Endothelial cell (in vitro differentiated cells): ENCODE measurements at regions not wholly inside any gene's neighbourhood (a gene's known extent, or its start where the extent isn't known, plus 50 kb on each side); places are given as distances from the start of the nearest gene placed in this dataset.

Source experiments
- DNase-seq: peaks from one replicate; pipeline ENCODE4 v3.0.0; 2021; ENCODE audit warnings: low spot score
- H3K27ac Mint-ChIP-seq: one replicate; pipeline ENCODE4 v1.8.0; 2021; ENCODE audit warnings: mixed read lengths, inconsistent platforms; ENCODE audit not compliant: unreplicated experiment
- H3K27me3 Mint-ChIP-seq: one replicate; pipeline ENCODE4 v1.8.0; 2021; ENCODE audit warnings: mild to moderate bottlenecking, moderate library complexity, mixed read lengths, inconsistent platforms; ENCODE audit not compliant: unreplicated experiment
- H3K36me3 Mint-ChIP-seq: one replicate; pipeline ENCODE4 v1.8.0; 2021; ENCODE audit warnings: mild to moderate bottlenecking, low read depth, mixed read lengths, inconsistent platforms; ENCODE audit not compliant: unreplicated experiment
- H3K4me1 Mint-ChIP-seq: one replicate; pipeline ENCODE4 v1.8.0; 2021; ENCODE audit warnings: mild to moderate bottlenecking, mixed read lengths, inconsistent platforms; ENCODE audit not compliant: unreplicated experiment
- H3K4me3 Mint-ChIP-seq: one replicate; pipeline ENCODE4 v1.8.0; 2021; ENCODE audit warnings: mild to moderate bottlenecking, mixed read lengths, inconsistent platforms; ENCODE audit not compliant: unreplicated experiment
- H3K9me3 Mint-ChIP-seq: one replicate; pipeline ENCODE4 v1.8.0; 2021; ENCODE audit warnings: mixed read lengths, inconsistent platforms; ENCODE audit not compliant: unreplicated experiment
- TF ChIP-seq, protein P1 (sequence below): fragments of 200-600 bp; sonication (generic); IDR thresholded peaks from one replicate; pipeline ENCODE4 v1.5.0; 2021; ENCODE audit warnings: antibody characterized with exemption; ENCODE audit not compliant: unreplicated experiment

DNA sequence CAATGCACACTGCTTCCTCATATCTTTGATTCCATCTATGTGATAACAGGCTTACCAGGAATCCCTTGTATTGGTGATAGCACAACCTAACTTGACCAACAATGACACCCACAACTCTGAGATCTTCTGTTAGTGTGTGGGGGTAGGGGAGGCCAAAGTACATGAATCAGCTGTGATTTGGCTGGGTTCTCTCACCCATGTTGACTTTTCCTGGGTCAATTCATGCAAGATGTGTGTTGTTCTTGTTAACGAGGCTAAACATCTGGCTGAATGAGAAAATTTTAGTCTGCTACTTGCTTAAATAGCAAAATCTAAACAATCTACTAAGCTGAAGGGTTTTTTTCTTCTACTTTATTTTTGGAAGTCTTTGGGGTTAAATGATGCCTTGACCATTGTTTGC, 341.2 kb upstream of the SLC14A2 start:
- H3K4me1 Mint-ChIP-seq = peaks cover 22% of the 10 kb centered on the region
- H3K27ac Mint-ChIP-seq = no peak overlapping the region
- no peak for DNase-seq
- H3K9me3 Mint-ChIP-seq = no peaks in the 10 kb centered on the region
- H3K36me3 Mint-ChIP-seq = peaks cover 3% of the 10 kb centered on the region
- TF ChIP-seq, protein P1, sequence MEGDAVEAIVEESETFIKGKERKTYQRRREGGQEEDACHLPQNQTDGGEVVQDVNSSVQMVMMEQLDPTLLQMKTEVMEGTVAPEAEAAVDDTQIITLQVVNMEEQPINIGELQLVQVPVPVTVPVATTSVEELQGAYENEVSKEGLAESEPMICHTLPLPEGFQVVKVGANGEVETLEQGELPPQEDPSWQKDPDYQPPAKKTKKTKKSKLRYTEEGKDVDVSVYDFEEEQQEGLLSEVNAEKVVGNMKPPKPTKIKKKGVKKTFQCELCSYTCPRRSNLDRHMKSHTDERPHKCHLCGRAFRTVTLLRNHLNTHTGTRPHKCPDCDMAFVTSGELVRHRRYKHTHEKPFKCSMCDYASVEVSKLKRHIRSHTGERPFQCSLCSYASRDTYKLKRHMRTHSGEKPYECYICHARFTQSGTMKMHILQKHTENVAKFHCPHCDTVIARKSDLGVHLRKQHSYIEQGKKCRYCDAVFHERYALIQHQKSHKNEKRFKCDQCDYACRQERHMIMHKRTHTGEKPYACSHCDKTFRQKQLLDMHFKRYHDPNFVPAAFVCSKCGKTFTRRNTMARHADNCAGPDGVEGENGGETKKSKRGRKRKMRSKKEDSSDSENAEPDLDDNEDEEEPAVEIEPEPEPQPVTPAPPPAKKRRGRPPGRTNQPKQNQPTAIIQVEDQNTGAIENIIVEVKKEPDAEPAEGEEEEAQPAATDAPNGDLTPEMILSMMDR = no peak
- no peaks in the 10 kb centered on the region for H3K27me3 Mint-ChIP-seq
- no peak overlapping the region for H3K4me3 Mint-ChIP-seq

DNA sequence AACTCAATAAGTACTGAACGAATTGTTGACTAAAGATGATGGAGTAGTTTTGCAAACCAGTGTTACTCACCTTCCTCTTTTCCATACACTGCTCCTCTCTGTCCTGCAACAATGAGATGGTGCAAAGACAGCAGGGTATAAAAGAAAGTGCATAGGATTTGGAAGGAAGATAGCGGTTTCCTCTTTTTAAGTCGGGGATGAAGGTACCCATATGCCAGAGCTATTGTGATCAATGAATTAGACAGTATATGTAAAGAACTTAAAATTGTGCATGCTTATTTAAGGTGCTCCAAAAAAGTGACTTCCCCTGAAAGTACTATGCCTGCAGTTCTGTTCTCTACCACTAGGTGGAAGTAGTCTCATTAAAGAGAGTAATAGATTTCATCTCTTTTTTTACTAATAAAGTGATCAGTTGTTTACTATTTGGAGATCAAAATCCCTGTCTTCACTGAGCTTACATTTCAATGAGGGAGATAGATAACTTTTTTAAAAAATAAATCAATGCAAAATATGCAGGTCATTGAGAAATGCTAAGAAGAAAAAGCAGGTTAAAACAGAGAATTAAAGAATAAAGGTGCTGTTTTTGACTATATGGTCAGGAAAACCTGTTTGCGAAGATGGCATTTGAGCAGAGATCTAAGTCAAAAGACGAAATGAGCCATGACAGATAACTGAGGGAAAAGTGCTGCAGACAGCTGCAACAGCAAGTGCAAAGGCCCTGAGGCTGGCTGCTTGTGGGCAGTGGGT, 339.7 kb upstream of the SLC14A2 start:
- no peak overlapping the region for H3K27ac Mint-ChIP-seq
- no peaks in the 10 kb centered on the region for H3K27me3 Mint-ChIP-seq
- peaks cover 3% of the 10 kb centered on the region for H3K36me3 Mint-ChIP-seq
- TF ChIP-seq, protein P1 = peak; percentile 94
- H3K4me1 Mint-ChIP-seq = peaks cover 9% of the 10 kb centered on the region
- H3K9me3 Mint-ChIP-seq = no peaks in the 10 kb centered on the region
- no peak overlapping the region for H3K4me3 Mint-ChIP-seq
- DNase-seq = no peak

DNA sequence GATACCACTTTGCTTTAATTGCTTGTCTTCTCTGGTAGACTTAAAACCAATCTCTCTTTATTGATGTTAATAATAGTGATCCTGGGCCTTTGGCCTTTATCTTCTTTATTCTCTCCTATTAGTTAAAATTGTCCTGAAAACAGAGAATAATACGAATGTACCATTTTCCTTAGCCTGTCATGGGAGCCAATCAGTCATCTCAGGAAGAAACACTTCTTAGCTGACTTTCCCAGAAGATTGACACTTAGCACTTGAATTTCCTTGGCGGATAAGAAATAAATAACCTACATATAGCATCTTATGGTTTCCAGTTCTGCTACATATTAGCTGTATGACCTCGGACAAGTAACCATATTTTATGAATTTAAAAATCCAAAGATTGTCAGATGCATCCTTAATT, 338.4 kb upstream of the SLC14A2 start:
- no peaks in the 10 kb centered on the region for H3K4me1 Mint-ChIP-seq
- no peak for DNase-seq
- no peak overlapping the region for H3K27ac Mint-ChIP-seq
- H3K36me3 Mint-ChIP-seq = no peaks in the 10 kb centered on the region
- no peaks in the 10 kb centered on the region for H3K9me3 Mint-ChIP-seq
- TF ChIP-seq, protein P1 = no peak
- no peaks in the 10 kb centered on the region for H3K27me3 Mint-ChIP-seq
- H3K4me3 Mint-ChIP-seq = no peak overlapping the region

DNA sequence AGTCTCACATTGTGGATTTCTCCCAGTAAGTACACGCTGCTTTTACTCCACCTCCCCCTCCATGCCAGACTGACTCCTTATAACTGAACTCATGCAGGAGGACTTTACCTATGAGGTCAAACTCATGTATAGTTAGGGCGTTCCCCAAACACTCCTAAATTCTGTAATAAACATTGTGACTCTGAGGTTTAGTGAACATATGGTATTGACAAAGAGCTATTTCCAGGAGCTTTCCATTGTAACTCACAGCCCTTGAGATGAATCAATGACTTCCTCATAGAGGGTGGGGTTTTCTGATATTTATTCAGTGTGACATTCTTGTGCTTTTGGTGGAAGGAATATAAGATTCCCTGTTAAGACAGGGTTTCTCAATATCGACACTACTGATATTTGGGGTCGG, 337.4 kb upstream of the SLC14A2 start:
- Mint-ChIP-seq H3K27me3 (peaks cover 2% of the 10 kb centered on the region), H3K4me1 (no peaks in the 10 kb centered on the region), H3K27ac (no peak overlapping the region), H3K4me3 (no peak overlapping the region), H3K36me3 (no peaks in the 10 kb centered on the region), H3K9me3 (no peaks in the 10 kb centered on the region)
- TF ChIP-seq, protein P1 = no peak
- DNase-seq = no peak

DNA sequence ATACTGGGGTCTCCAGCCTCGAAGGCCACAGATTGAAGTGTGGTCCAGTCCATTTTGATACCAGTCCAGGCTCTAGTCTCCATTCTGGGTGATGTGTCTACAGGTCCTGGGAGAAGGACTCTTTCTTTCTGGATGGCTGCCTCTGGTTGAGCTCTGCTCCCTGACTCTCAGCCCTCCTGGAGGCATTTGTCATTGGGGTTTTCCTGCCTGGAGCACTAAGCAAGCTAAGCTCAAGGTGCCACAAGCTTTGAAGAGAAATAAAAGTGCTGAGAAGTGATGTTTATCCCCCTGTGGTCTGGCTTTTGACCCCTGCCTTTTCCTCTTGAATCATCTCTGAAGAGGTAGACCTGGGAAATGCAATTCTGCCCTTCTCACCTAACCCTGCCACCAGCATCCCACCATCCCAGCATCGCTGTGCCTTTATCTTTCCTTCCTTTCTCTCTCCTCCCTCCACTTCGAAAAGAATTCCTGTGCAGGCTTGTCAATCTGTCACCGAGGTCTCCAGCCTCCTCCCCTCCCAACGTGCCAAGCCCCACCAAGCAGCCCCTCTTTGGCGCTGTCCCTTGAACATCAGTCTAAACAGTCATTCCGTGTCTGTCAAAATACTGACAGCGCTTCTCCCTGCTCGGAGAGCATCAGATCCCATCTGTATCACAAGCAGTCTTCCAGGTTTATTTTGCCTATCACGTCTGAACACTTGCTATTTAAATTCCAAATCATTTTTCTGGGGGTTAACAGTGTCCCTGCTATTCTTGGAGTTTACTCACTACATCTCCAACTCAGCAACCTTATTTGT, 334.6 kb upstream of the SLC14A2 start:
- Mint-ChIP-seq H3K27ac (no peak overlapping the region), H3K9me3 (no peaks in the 10 kb centered on the region), H3K4me3 (no peak overlapping the region), H3K27me3 (peaks cover 2% of the 10 kb centered on the region), H3K36me3 (no peaks in the 10 kb centered on the region), H3K4me1 (peaks cover 2% of the 10 kb centered on the region)
- TF ChIP-seq, protein P1 = no peak
- DNase-seq = no peak
